ENCODE measurements at regions not wholly inside any gene's neighbourhood (a gene's known extent, or its start where the extent isn't known, plus 50 kb on each side); places are given as distances from the start of the nearest gene placed in this dataset.
"Not testable (repeated sequence)": the region's sequence is repeated elsewhere in the genome, so short reads cannot be mapped to it uniquely, and the experiment has no call there.

- DNase-seq = no peak
These were observed 548.7 kb upstream of the CADM1 start for GRCh38 chr11:116052603-116053547.

GRCh38 chr11:116051494-116051893 lies 547.3 kb upstream of the CADM1 start:
- DNase-seq = no peak

- no peak for DNase-seq
These were observed 545.2 kb upstream of the CADM1 start for GRCh38 chr11:116049383-116049782.

GRCh38 chr11:116046127-116046526 lies 541.9 kb upstream of the CADM1 start:
- DNase-seq = no peak

GRCh38 chr11:116044941-116045340 lies 540.7 kb upstream of the CADM1 start:
- DNase-seq = no peak

GRCh38 chr11:116044520-116044919 lies 540.3 kb upstream of the CADM1 start:
- no peak for DNase-seq

- no peak for DNase-seq
These were observed 539.6 kb upstream of the CADM1 start for GRCh38 chr11:116043857-116044256.

- not testable (repeated sequence) for DNase-seq
These were observed 538.8 kb upstream of the CADM1 start for GRCh38 chr11:116043059-116043458.

- no peak for DNase-seq
These were observed 537.9 kb upstream of the CADM1 start for GRCh38 chr11:116042146-116042545.

- no peak for DNase-seq
These were observed 533.6 kb upstream of the CADM1 start for GRCh38 chr11:116037861-116038260.

GRCh38 chr11:116035977-116036376 lies 531.8 kb upstream of the CADM1 start:
- peak; percentile 69 for DNase-seq

GRCh38 chr11:116033931-116034553 lies 529.8 kb upstream of the CADM1 start:
- DNase-seq = peak; percentile 98

GRCh38 chr11:116030697-116031331 lies 526.6 kb upstream of the CADM1 start:
- no peak for DNase-seq

GRCh38 chr11:116028506-116028905 lies 524.3 kb upstream of the CADM1 start:
- DNase-seq = peak; percentile 39

- no peak for DNase-seq
These were observed 495.2 kb upstream of the CADM1 start for GRCh38 chr11:115999437-115999836.

GRCh38 chr11:115996808-115997188 lies 492.6 kb upstream of the CADM1 start:
- no peak for DNase-seq

GRCh38 chr11:115996125-115996807 lies 492.1 kb upstream of the CADM1 start:
- no peak for DNase-seq

GRCh38 chr11:115993590-115993989 lies 489.4 kb upstream of the CADM1 start:
- DNase-seq = no peak

- DNase-seq = no peak
These were observed 485.8 kb upstream of the CADM1 start for GRCh38 chr11:115990004-115990447.

GRCh38 chr11:115985896-115986295 lies 481.7 kb upstream of the CADM1 start:
- DNase-seq = no peak

GRCh38 chr11:115984228-115984627 lies 480.0 kb upstream of the CADM1 start:
- no peak for DNase-seq

- no peak for DNase-seq
These were observed 478.5 kb upstream of the CADM1 start for GRCh38 chr11:115982666-115983065.

GRCh38 chr11:115981814-115982471 lies 477.7 kb upstream of the CADM1 start:
- no peak for DNase-seq
